HG03039 (cell line): ENCODE measurements at regions not wholly inside any gene's neighbourhood (a gene's known extent, or its start where the extent isn't known, plus 50 kb on each side); places are given as distances from the start of the nearest gene placed in this dataset.

Source experiments
- ATAC-seq: cut with Tn5 transposase; IDR thresholded peaks from one replicate; pipeline ENCODE4 v1.9.1; 2021; ENCODE audit warnings: mild to moderate bottlenecking, moderate library complexity; ENCODE audit not compliant: unreplicated experiment

DNA sequence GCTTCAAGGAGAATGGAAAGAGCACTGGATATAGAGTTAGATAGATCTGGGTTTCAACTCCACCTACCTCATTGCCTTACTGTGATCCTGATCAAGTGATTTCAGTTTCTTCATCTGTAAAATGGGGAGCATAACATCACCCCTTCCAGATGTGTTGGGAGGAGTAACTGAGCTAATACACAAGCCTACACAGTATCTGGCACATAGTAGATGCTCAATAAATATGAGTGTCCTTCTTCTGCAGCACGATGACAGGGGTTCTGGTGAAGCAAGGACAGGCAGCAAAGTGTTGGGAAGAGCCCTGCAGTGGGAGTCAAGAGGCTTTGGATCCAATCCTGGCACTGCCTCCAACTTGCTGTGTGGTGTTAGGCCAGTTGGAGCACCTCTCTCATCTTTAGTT, 270.0 kb downstream of the UACA start:
- no peak for ATAC-seq

DNA sequence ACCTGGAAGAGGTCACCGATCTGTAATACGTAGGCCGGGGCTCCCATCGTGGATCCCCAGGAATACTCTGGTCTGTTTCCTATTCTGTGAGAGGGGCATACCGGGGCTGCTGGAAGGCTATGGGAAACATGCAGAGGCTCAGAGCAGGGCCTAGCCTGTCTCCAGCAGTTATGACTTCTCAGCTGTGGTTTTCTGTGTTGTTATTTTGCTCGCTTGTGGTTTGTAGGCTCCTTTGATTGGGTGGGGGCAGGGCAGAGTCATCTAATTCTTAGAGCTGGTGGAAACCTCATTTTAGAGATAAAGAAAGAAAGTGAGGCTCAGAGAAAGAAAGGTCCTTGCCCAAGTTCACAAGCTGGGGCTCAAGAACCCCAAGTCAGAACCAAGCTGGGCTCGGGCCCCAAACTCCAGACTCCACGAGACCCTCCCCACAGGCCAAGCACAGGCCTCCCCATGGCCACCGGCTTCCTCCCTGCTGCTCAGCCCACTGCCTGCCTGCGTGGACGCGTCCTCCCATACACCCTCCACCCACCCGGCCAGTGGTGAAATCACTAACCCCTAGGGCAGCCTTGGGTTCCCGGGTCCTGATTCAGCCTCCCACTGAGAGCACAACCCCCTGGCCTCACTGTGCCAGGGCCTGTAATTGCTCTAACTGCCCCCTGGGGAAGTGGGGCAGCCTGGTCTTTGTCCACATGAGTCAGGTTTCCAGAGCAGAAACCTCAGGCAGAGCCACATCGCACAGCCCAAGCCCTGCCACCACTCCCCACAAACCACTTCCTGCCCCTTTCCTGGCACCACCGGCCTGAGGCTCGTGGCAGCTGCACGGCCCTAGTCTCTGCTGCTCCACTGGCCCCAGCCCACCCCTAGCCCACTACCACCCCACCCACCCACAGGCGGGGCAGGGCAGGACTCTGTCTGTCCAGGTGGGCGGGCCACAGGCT, 270.8 kb downstream of the UACA start:
- no peak for ATAC-seq

DNA sequence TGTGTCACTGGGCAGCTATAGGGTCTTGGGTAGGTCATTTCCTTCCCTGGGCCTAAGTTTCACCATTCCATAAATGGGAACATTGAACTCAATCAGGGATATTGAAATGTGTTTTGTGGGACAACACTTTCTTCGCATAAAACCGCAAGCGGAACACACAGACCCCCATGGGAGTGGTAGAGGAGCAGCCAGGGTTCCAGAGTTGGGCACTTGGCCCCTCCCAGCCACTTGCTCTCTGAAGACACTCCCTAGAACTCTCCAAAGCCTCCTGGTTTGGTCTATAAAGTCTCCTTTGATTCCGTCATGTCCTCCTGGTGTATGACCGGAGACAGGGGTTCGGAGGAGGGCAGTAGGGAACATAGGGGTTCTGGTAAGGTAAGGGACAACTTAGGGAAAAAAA, 271.7 kb downstream of the UACA start:
- no peak for ATAC-seq

DNA sequence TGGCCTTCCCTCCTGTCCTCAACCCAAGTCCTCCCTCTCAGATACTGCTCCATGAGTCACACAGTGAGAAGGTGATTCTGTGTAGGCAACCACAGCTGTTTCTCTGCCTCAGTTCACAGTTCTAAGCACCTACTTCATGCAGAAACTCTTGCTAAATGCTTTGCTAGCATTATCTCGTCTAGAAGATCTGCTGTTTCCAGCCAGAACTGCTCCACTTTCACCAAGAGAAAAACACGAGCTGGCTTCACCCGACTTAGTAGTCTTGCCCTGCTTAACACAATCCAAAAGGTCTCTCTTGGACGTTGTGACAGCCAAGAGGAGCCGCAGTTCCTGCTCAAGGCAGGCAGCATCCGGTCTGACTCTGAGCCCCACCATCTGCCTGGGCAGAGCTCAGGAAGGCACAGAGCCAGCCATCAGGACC, 272.1 kb downstream of the UACA start:
- ATAC-seq, result no peak

DNA sequence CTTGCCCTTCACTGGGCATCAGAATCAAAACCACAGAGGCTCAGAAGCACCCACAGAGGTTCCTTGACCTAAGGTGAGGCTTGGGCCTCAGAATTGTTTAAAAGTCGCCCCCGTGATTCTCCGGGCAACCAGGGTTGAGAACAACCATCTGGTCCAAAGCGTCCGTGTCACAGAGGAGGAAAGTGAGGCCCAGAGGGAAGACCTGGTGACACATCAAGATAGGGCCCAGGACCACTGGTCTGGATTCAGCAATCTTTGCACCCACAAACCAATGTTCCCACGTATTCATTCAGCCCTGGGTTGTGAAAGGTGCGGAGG, 272.6 kb downstream of the UACA start:
- no peak for ATAC-seq

DNA sequence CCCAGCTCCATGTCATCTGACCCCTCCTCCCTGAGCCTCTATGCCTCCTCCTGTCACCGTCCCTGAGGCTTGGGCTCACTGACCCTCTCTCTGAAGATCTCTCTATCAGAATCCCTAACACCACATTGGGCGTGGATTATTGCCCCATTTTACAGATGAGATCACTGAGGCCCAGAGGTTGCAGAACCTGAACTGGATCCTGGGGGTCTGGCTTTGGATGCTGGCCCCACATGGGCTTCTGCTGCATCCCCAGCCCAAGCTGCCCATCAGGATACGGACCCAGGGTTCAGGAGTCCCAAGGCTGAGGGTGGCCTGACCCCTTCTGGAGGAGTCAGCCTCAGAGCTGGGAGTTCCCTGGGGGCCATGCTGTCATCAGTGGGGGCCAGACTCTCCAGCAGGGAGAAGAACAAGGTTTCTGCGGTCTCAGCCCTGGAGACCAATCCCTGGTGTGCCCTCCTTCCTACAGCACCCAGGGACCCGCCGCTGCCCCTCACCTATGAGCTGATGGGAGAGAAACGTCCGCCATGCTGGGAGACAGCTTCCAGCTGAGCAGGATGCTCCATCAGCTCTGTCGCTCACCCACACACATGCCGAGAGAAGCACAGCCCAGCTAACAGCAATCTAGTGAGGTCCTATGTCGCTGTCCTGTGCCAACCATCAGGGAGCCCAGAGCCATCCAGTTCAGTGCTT, 273.1 kb downstream of the UACA start:
- ATAC-seq, result no peak

DNA sequence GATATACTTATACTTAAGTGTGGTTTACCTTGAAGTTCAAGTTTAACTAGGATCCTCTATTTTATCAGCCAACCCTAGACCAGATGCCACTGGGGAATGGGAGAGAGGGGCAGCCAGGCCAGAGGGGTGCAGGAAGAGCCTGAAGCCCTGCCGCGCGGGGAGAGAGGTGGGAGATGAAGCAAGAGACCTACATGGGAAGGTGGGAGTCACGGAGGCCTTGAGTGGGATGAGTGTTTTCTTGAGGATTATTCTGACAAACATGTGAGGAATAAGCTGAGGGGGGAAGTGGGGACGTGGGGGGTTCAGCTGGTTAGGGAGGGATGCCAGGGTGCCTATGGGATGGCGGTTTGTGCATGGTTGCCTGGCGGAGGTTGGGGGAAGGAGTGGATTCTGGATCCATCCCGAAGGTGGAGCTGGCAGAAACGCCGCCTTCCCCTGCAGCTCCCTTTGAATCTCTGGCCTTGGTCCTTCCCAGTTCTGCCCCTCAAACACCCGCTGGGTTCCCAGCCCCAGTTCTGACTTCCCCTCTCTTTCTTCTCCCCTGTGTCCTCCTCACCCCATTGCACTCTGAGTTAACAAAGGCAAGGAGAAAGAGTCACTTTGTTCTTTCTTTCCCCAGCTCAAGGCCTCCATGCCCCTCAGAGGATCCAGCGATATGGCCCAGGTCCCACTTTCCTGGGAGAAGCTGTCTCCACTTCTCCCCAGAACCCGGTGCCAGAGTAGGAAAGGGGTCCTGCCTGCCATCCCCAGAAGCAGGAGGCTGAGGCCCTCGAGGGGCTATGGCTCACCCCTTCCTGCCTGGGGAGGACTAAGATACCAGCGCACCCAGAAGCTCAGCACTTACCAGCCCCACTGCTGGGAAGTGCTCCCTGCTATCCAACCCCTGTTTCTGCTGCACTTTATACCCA, 274.2 kb downstream of the UACA start:
- no peak for ATAC-seq

DNA sequence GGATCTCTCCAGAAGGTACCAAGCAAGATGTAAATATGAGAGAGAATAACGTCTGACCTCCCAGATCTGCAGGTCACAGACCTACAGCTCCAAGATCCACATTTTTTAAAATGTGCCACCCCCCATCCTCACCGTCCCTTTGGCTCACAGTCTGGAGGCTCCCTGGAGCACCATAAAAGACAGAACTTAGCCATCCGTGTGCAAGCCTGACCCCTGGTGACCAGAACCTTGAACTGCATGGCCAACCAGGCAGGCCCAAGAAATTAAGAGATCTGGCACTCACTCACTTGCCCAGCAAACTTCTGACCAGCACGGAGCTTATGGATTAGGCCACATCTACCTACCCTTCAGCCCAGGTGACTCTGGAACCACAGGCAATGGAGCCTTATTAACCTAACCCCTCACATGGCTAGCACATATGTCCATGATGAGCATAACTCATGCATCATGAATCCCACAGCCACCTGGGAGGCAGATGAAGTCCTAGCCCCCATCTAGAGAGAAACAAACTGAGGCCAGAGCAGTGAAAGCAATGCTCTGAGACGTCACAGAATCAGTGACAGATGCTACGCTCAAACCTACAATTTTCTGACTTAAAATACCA, 275.3 kb downstream of the UACA start:
- ATAC-seq, result no peak

DNA sequence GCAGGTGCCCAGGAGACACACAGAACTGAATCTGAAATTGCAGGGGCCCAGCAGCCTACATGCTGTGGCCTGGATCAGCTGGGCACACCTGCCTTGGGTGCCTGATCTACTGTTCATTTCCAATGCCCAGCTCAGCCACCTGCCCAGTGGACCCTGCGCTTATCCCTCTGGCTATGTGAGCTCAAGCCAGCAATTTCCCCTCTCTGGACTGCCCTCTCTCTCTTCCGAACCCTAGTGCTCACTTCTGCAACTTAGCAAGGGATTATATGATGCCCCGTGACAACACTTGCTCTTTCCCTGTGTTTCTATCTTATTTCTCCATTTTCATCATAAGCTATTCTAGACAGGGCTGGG, 276.0 kb downstream of the UACA start:
- no peak for ATAC-seq

DNA sequence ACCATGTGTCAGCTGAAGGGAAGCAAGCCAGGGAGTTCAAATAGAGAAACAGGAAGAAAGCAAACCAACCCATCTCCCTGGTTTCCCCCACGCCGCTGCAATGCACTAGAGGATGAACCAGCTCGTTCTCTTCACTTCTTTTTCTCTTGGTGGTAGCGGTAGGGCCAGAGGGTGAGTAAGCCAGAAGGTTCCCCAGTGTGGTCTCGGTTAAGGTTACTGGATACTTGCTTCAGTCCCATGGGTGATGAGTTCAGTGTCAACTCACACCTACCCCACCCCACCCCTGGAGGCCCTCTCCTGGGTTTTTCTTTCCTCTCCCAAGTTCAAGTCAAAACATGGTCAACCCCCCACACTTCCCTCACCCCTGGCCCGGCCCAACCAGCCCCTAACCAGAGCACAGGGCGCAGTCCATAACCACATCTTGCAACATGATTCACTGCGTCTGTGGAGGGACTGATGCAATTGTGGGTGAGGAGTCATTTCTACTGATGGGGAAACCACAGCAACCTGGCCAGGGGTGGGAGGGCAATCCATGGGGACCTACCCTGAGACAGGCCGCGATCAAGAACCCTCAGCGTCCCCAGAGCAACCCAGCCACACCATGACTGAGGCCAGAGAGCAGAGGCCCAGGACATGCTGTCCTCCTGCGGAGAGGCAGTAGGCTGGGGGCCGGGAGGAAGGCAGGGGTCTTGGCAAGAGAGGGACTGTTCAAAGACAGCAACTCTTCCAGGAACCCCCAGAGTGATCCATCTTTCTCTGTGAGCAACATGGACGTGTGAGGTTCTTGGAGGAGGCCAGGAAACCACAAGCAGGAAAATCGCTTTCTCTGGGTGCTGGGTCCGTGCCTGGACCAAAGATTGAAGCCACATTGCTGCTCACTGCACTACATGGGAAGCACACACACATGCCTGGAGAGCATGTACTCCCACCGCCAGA, 276.6 kb downstream of the UACA start:
- peak; percentile 55 for ATAC-seq

DNA sequence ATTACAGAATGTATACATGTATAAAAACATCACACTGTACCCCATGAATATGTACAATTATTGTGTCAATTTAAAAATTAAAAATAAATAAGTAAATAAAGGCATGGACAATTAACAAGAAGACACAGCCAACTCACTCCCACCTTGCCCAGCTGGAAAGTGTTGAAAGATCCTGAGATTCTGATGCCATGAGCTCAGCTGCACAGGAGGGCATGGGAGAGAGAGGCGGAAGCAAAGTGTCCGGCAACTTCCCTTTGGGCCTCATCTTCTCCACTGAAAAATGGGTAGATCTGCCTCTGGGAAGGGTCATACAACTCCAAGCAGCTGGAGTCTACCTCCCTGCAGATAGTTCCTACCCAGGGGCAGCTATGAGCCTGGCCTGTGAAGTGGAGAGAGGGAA, 277.3 kb downstream of the UACA start:
- ATAC-seq, result no peak

DNA sequence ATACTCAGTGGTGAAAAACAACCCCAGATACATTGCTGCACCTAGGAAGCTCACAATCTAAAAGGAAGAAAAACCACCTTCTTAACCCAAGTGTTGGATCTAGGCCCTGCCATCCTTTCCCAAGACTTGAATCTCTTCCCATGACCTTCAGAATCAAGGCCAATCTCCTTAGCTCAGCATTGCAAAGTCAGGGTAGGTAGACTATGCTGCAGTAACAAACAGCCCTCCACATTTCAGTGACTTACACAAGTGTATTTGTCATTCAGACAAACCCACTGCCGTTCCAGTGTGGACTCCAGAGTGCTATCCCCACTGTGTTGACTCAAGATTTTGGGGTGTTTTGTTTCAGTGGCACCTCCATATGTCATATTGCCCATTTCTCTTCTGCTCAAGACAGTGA, 278.4 kb downstream of the UACA start:
- ATAC-seq, result no peak

DNA sequence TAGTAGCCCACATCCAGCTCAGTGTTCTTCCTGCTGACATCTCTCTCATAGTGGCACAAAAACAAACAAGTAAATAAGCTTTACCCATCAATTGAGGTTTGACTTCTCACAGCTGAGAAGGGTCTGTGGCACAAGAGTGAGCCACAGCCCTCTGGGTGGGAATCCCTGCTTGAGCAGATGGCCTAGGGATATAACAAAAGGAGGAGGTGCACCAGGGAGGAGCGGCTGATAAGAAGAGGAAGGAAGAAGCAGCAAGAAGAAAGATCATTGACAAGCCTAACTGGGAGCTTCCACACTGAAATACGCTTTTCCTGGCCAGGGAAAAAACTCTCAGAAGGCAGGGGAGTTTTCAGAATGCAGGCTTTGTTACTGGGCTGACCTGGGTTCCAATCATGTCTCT, 279.8 kb downstream of the UACA start:
- ATAC-seq, result no peak

DNA sequence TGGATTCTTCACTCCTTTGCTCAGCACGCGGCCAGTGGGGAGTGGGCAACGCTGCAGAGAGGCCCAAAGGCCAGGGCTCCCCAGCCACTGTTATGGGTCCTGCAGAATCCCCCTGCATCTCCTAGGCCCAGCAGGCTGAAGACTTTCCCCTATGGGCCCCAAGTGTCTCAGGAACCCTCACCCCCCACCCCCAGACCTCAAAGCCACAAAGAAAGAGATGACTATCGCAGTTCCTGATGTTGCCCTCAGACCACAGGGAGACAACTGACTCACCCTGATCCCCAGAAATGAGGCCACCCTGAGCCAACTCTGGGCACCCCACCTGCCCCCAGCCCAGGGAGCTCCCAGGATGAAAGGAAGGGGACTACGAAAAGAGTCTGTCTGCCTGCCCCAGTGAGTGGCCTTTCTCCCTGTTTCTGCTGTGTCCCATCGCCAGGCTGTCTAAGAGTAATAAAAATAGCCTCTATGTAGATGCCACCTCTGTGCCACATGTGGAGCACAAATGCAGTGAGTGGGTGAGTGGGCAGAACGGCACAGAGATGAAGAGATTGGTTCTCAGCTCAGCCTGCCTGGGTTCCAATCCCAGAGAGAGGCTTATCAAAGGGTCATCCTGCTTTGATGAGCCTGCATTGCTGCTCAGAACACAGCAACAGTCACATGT, 283.0 kb downstream of the UACA start:
- ATAC-seq, result no peak

DNA sequence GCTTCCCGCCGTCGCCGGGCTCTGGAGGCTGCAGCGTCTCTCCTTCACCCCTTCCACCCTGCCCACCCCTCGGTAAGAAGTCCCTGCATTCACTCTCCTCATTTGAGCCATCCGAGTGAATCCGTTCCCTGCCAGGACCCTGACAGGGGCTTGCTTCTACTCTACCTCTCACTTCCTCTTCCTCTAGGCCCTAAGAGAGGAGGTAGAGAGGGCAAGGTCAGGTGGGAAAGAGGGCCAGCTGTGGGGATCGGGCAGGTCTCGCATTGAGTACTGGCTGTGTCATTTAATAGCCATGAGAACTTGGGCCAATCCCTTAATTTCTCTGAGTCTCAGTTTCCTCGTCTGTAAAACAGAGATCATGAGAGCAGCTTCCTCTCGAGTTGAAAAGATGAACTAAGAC, 283.6 kb downstream of the UACA start:
- no peak for ATAC-seq

DNA sequence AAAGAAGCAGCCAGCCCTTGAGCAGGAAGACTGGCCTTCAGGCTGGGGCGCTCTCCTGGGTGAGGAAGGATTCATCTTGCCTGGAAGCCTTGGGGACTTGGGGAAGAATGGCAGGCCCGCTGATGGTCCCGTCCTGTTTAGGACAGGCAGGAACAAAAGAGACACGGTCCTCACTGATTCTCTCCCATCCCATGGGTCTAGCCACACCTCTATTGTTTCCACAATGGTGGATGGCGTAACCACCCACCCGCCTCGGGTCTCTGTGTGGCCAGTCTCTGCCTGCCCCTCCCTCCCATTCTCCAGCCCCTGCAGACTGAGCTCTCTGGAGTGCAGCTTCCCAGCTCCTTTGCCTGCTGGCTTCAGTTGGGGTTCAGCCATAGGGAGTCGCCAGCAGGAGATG, 284.3 kb downstream of the UACA start:
- ATAC-seq, result no peak

DNA sequence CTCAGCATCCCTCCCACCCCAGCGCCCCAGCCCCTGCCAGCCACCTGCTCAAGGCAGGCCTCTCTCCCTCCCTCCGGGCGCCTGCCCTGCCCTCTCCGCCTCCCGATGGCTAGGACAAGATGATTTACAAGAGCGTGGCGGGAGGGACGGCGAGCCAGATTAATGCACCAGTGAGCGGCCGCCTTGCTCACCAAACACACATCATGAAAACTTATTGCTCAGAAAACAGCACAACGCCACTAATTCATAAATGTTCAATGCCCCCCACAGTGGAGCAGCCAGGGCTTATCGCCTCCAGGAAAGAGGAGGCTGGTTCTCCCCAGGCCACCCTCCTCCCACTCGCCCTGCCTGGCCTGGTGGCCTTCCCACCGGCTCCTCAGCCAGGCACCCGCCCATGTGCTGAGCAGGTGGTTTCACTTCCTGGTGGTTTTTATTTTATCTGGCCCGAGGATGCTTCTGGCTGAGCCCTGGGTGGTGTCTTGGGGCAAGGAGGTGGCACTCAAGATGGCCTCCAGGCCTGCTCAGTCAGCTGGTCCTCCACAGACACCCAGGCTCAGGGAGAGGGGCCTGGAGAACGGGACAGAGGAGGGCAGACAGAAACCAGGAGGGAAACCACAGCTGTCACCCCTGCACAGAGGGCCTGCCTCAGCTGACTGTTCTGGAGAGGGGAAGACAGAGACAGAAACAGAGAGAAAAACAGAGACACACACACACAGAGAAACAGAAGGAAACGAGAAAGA, 284.9 kb downstream of the UACA start:
- ATAC-seq, result no peak

DNA sequence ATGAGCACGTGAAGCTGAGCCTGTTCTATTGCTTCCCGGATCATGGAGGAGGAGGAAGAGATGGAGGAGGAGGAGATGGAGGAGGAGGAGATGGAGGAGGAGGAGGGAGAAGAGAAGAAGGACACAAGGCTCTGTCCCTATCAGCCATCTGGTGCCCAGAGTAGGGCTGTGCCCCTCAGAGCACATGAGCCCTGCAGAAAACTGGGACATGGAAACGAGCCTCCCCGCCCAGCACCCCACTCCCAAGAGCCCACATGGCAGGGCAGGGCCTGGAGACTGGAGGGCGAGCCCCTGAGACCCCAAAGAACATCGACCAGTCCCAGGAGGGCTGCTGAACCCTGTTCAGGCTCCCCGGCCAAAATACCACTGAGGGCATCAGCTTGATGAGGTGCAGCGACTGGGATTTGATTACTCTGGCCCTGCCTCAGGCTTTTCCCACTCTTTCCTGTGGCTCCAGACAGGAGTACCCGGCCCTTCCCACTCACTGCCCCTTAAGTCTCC, 285.6 kb downstream of the UACA start:
- ATAC-seq, result no peak

DNA sequence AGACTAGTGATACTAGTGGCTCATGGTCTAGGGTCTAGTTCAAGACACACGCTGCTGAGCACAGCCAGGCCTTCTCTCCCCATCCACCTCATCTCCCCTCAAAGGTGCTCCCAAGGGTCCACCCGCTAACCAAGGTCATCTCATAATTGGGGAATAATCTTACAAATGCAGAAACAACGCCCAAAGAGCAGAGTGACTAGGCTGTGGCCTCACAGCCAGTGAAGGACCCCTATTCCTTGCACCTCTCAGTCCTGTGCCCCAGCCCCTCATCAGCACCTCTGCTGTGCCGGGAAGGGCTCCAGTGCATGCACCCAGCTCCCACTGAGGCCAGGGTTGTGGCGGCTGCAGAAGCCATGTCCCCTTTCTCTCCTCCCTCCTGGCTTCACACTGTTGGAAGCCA, 286.9 kb downstream of the UACA start:
- no peak for ATAC-seq
